GM12878 (cell line): ENCODE measurements at regions not wholly inside any gene's neighbourhood (a gene's known extent, or its start where the extent isn't known, plus 50 kb on each side); places are given as distances from the start of the nearest gene placed in this dataset.

ENCODE experiments used
- ATAC-seq: fragments of 200-7000 bp; cut with Tn5 transposase; 3 replicates; pipeline ENCODE4 v1.9.1; 2020; ENCODE audit warnings: mild to moderate bottlenecking, moderate library complexity
- BruUV-seq: library from RNA; stranded (reverse); fragments of 400-500 nt; replicated peaks from 2 replicates; lab custom pipeline; 2021; lab: Mats Ljungman, UMichigan
- CTCF ChIA-PET: fragments of 300-600 bp; sonication (Branson Sonifier 250); formaldehyde crosslinking; extraction: SDS; loops from one replicate; lab custom pipeline; 2021; ENCODE audit warnings: inconsistent platforms; lab: Yijun Ruan, JAX
- POLR2A ChIA-PET: fragments of 350-600 bp; formaldehyde crosslinking; extraction: SDS; loops from one replicate; lab custom pipeline; 2021; ENCODE audit warnings: inconsistent platforms; lab: Charles Lee
- RAD21 ChIA-PET: fragments of 300-600 bp; sonication (Branson Sonifier 250); formaldehyde crosslinking; loops from one replicate; lab custom pipeline; 2023; ENCODE audit warnings: antibody characterized with exemption; ENCODE audit not compliant: unreplicated experiment; lab: Charles Lee
- SMC1A ChIA-PET: fragments of 300-600 bp; sonication (Branson Sonifier 250); formaldehyde crosslinking; loops from one replicate; lab custom pipeline; 2023; ENCODE audit not compliant: unreplicated experiment, uncharacterized antibody; lab: Charles Lee
- DNase-seq: peaks from one replicate; pipeline ENCODE4 v3.0.0-alpha.2; 2011; ENCODE audit warnings: low read depth, low spot score
- FAIRE-seq: peaks from 3 replicates; lab custom pipeline; 2011; peaks lifted over from hg19 to GRCh38; lab: Jason Lieb, UNC
- H2AFZ ChIP-seq: 2 replicates; pipeline ENCODE4 v1.6.0; 2011; ENCODE audit warnings: low read depth, low read length, control low read depth; ENCODE audit not compliant: control insufficient read depth
- H3K27ac ChIP-seq: 2 replicates; pipeline ENCODE4 v1.5.1; 2011; ENCODE audit warnings: control low read depth; ENCODE audit not compliant: control insufficient read depth, insufficient read depth
- H3K27me3 ChIP-seq, 2 experiments: replicated peaks in 1 of 2; 2 replicates each; pipeline versions ENCODE4 v1.6.0 to v1.6.1; 2011; ENCODE audit warnings: low read length in 1 of 2; ENCODE audit not compliant: control insufficient read depth in 2 of 2, insufficient read depth in 2 of 2
- H3K36me3 ChIP-seq, 2 experiments: 2 replicates each; pipeline ENCODE4 v1.5.1; 2011; ENCODE audit warnings: low read length in 1 of 2; ENCODE audit not compliant: control insufficient read depth in 2 of 2, insufficient read depth in 2 of 2
- H3K4me1 ChIP-seq: 2 replicates; pipeline ENCODE4 v1.6.1; 2011; ENCODE audit warnings: mild to moderate bottlenecking, low read length, moderate library complexity, mixed read lengths; ENCODE audit not compliant: control insufficient read depth, insufficient read depth
- H3K4me2 ChIP-seq: 2 replicates; pipeline ENCODE4 v1.6.0; 2011; ENCODE audit warnings: control low read depth; ENCODE audit not compliant: control insufficient read depth, insufficient read depth
- H3K4me3 ChIP-seq: fragments of 200-600 bp; sonication (generic); 2 replicates; pipeline ENCODE4 v1.5.1; 2016
- H3K79me2 ChIP-seq: 2 replicates; pipeline ENCODE4 v1.6.0; 2011; ENCODE audit warnings: low read length; ENCODE audit not compliant: control insufficient read depth, insufficient read depth
- H3K9ac ChIP-seq: 2 replicates; pipeline ENCODE4 v1.8.0; 2011; ENCODE audit warnings: low read length, control low read depth, mixed read lengths; ENCODE audit not compliant: control insufficient read depth, insufficient read depth
- H3K9me3 ChIP-seq: replicated peaks from 3 replicates; pipeline ENCODE4 v1.5.1; 2011; ENCODE audit warnings: mild to moderate bottlenecking, low read length; ENCODE audit not compliant: control insufficient read depth, insufficient read depth
- H4K20me1 ChIP-seq: 2 replicates; pipeline ENCODE4 v1.6.0; 2011; ENCODE audit not compliant: control insufficient read depth, insufficient read depth
- ASH2L ChIP-seq: fragments of 300-600, 200-600 bp; sonication (generic); IDR thresholded peaks from 2 replicates; pipeline ENCODE4 v1.6.1; 2017; ENCODE audit warnings: low read depth, mild to moderate bottlenecking, borderline replicate concordance
- CBX3 ChIP-seq: fragments of 200-600 bp; sonication (generic); IDR thresholded peaks from 2 replicates; pipeline ENCODE4 v1.6.1; 2016; ENCODE audit warnings: low read depth, borderline replicate concordance
- EED ChIP-seq: sonication (generic); IDR thresholded peaks from 2 replicates; pipeline ENCODE4 v1.6.1; 2016; ENCODE audit warnings: antibody characterized with exemption, low read depth
- KLF5 ChIP-seq: fragments of 450-650 bp; IDR thresholded peaks from 2 replicates; pipeline ENCODE4 v1.6.1; 2014; ENCODE audit warnings: mild to moderate bottlenecking; ENCODE audit not compliant: partially characterized antibody
- NFYA ChIP-seq: IDR thresholded peaks from 2 replicates; pipeline ENCODE4 v1.6.1; 2011; ENCODE audit warnings: low read depth, mild to moderate bottlenecking, low read length, improper control_type of control experiment, borderline replicate concordance
- NFYB ChIP-seq: IDR thresholded peaks from 2 replicates; pipeline ENCODE4 v1.6.1; 2011; ENCODE audit warnings: low read depth, mild to moderate bottlenecking, low read length, improper control_type of control experiment, moderate library complexity; ENCODE audit not compliant: insufficient read depth
- POLR2AphosphoS2 ChIP-seq: IDR thresholded peaks from 2 replicates; pipeline ENCODE4 v1.6.1; 2011; ENCODE audit warnings: low read depth, mild to moderate bottlenecking, low read length, improper control_type of control experiment, moderate library complexity
- RAD21 ChIP-seq: IDR thresholded peaks from 2 replicates; pipeline ENCODE4 v1.6.1; 2011; ENCODE audit warnings: mild to moderate bottlenecking, low read depth, low read length, moderate library complexity; ENCODE audit not compliant: insufficient read depth
- RUNX3 ChIP-seq: IDR thresholded peaks from 2 replicates; pipeline ENCODE4 v1.6.1; 2012; ENCODE audit warnings: low read length, inconsistent platforms
- SMAD1 ChIP-seq: fragments of 450-650 bp; IDR thresholded peaks from 2 replicates; pipeline ENCODE4 v1.6.1; 2018; ENCODE audit warnings: mild to moderate bottlenecking, low read depth; ENCODE audit not compliant: partially characterized antibody
- SMARCA5 ChIP-seq: fragments of 450-650 bp; IDR thresholded peaks from 2 replicates; pipeline ENCODE4 v1.6.1; 2017; ENCODE audit warnings: mild to moderate bottlenecking
- SMC3 ChIP-seq: IDR thresholded peaks from 2 replicates; pipeline ENCODE4 v1.6.1; 2011; ENCODE audit warnings: low read length, improper control_type of control experiment, borderline replicate concordance
- TARDBP ChIP-seq: IDR thresholded peaks from 2 replicates; pipeline ENCODE4 v1.6.1; 2016; ENCODE audit warnings: borderline replicate concordance
- YBX1 ChIP-seq: fragments of 450-650 bp; IDR thresholded peaks from 2 replicates; pipeline ENCODE4 v1.6.1; 2016; ENCODE audit warnings: antibody characterized with exemption
- WGBS: methylation state at CpG from one replicate; pipeline ENCODE4 v1.1.6; 2016; ENCODE audit warnings: low lambda C conversion rate; ENCODE audit not compliant: insufficient replicate concordance, insufficient coverage; ENCODE audit errors: missing lambda C conversion rate; 5-methylcytosine and 5-hydroxymethylcytosine counted together
- in situ Hi-C: fragments of 300-500 bp; cut with MboI; formaldehyde crosslinking; loops from 9 replicates; pipeline ENCODE4 v1.14.3; 2018; ENCODE audit warnings: mixed read lengths
- intact Hi-C: fragments of 100-400 bp; cut with micrococcal nuclease; formaldehyde crosslinking; loops from one replicate; pipeline ENCODE4 v1.14.2; 2022; ENCODE audit not compliant: unreplicated experiment
- TF ChIP-seq, protein P1 (sequence below): fragments of 450-650 bp; IDR thresholded peaks from 2 replicates; pipeline ENCODE4 v1.6.1; 2018; ENCODE audit warnings: mild to moderate bottlenecking, low read depth, moderate library complexity; ENCODE audit not compliant: partially characterized antibody
- TF ChIP-seq, protein P2 (sequence below): fragments of 450-650 bp; IDR thresholded peaks from 2 replicates; pipeline ENCODE4 v1.6.1; 2014; ENCODE audit warnings: mild to moderate bottlenecking
- TF ChIP-seq, protein P3 (sequence below): fragments of 450-650 bp; IDR thresholded peaks from 2 replicates; pipeline ENCODE4 v1.6.1; 2018; ENCODE audit warnings: borderline replicate concordance, mild to moderate bottlenecking; ENCODE audit not compliant: partially characterized antibody

DNA sequence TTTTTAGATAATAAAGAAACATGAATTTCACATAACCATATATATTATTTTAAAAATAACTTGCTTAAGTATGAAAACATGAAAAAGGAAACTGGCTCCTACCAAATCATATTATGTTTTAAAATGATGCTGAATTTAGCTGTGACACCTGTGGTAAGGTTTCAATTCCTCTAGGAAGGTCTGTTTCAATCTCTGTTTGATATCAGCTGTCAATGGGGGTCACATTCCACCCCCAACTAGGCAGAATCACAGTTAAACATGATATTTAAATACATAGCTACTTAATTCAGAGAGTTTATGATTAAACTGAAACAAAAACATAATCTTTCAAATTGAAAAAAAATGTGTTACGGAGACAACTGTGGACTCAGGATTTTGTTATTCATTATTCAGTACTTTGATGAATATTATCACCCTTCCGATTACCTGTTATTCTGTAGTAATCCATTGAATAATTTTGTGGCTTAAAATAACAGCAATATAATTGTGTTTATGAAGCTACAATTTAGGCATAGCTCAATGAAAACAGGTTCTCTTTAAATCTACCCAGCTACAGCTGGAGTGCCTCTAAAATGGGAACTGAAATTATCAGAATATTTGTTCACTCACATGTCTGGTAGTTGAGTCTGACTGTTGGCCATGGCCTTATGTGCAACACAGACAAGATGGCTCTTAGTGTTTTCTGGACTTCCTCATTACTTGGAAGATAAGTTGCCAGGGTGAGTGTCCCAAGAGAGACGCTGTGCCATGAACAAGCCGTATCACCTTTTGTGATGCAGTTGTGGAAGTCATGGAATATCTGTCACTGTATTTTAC lies 244.6 kb upstream of the ANO3 start (continued):
- TF ChIP-seq, protein P1, sequence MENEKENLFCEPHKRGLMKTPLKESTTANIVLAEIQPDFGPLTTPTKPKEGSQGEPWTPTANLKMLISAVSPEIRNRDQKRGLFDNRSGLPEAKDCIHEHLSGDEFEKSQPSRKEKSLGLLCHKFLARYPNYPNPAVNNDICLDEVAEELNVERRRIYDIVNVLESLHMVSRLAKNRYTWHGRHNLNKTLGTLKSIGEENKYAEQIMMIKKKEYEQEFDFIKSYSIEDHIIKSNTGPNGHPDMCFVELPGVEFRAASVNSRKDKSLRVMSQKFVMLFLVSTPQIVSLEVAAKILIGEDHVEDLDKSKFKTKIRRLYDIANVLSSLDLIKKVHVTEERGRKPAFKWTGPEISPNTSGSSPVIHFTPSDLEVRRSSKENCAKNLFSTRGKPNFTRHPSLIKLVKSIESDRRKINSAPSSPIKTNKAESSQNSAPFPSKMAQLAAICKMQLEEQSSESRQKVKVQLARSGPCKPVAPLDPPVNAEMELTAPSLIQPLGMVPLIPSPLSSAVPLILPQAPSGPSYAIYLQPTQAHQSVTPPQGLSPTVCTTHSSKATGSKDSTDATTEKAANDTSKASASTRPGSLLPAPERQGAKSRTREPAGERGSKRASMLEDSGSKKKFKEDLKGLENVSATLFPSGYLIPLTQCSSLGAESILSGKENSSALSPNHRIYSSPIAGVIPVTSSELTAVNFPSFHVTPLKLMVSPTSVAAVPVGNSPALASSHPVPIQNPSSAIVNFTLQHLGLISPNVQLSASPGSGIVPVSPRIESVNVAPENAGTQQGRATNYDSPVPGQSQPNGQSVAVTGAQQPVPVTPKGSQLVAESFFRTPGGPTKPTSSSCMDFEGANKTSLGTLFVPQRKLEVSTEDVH, result no peak
- TF ChIP-seq RAD21 (no peak), CBX3 (no peak), NFYB (no peak)
- TF ChIP-seq, protein P2, sequence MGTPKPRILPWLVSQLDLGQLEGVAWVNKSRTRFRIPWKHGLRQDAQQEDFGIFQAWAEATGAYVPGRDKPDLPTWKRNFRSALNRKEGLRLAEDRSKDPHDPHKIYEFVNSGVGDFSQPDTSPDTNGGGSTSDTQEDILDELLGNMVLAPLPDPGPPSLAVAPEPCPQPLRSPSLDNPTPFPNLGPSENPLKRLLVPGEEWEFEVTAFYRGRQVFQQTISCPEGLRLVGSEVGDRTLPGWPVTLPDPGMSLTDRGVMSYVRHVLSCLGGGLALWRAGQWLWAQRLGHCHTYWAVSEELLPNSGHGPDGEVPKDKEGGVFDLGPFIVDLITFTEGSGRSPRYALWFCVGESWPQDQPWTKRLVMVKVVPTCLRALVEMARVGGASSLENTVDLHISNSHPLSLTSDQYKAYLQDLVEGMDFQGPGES, result no peak

DNA sequence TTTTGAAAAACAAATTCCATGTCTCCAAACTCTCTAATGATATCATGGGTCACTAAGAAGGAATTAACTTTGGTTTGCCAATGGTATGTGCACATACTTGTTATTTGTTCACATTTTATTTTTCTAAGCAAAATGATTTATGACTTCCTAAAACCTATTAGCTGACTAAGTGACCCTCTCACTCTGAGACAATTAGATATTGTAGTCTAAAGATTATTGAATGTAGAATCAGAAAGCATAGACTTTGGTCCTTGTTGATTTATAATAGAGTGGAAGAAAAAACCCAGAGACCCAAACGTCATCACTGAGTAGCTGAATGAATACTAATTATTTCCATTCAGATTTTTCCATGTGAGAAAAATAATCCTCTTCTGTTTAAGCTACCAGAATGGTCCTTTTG lies 243.5 kb upstream of the ANO3 start:
- no peak for ATAC-seq
- Histone ChIP-seq H4K20me1 (no peaks in the 10 kb centered on the region), H3K27ac (no peak overlapping the region; the same call in 1 of the 2 replicates), H3K9me3 (no peaks in the 10 kb centered on the region; the same call in 1 of the 3 replicates), H3K4me2 (no peak overlapping the region), H3K79me2 (no peaks in the 10 kb centered on the region), H2AFZ (no peak overlapping the region), H3K36me3 (no peaks in the 10 kb centered on the region), H3K27me3 (no peaks in the 10 kb centered on the region), H3K4me3 (no peak overlapping the region), H3K4me1 (peaks cover 23% of the 10 kb centered on the region), H3K9ac (no peak overlapping the region)
- RAD21 ChIA-PET, result no interaction called here
- CTCF ChIA-PET, result interaction anchor here (0.7 kb wide), 1 partner anchor 106 kb away, joined by 3 read pairs; no protein-coding TSS in a partner anchor
- no peak for DNase-seq
- no peak for FAIRE-seq
- BruUV-seq, result no TSS peak
- in situ Hi-C loops, result no loop called here
- WGBS, result 87% methylated on average over 1 of the region's 1 CpG
- SMC1A ChIA-PET, result interaction anchor here (1.1 to 2.2 kb wide), 2 partner anchors 10 to 106 kb away, joined by 3 to 8 read pairs; no protein-coding TSS in a partner anchor
- intact Hi-C loops, result no loop called here
- POLR2A ChIA-PET, result no interaction called here
- TF ChIP-seq ASH2L (no peak), KLF5 (no peak), SMC3 (no peak), SMAD1 (no peak), POLR2AphosphoS2 (no peak), NFYA (no peak), TARDBP (no peak), EED (no peak), RUNX3 (no peak), YBX1 (no peak), SMARCA5 (no peak)
- TF ChIP-seq, protein P3, sequence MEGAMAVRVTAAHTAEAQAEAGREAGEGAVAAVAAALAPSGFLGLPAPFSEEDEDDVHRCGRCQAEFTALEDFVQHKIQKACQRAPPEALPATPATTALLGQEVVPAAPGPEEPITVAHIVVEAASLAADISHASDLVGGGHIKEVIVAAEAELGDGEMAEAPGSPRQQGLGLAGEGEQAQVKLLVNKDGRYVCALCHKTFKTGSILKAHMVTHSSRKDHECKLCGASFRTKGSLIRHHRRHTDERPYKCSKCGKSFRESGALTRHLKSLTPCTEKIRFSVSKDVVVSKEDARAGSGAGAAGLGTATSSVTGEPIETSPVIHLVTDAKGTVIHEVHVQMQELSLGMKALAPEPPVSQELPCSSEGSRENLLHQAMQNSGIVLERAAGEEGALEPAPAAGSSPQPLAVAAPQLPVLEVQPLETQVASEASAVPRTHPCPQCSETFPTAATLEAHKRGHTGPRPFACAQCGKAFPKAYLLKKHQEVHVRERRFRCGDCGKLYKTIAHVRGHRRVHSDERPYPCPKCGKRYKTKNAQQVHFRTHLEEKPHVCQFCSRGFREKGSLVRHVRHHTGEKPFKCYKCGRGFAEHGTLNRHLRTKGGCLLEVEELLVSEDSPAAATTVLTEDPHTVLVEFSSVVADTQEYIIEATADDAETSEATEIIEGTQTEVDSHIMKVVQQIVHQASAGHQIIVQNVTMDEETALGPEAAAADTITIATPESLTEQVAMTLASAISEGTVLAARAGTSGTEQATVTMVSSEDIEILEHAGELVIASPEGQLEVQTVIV, result no peak
